HCT116 (cell line): ENCODE measurements at regions not wholly inside any gene's neighbourhood (a gene's known extent, or its start where the extent isn't known, plus 50 kb on each side); places are given as distances from the start of the nearest gene placed in this dataset.

Experiments
- ATAC-seq: fragments of 200-7000 bp; cut with Tn5 transposase; 2 replicates; pipeline ENCODE4 v1.9.1; 2020; ENCODE audit warnings: mild to moderate bottlenecking, moderate library complexity
- BruUV-seq: library from RNA; stranded (reverse); fragments of 400-500 nt; replicated peaks from 2 replicates; lab custom pipeline; 2021; lab: Mats Ljungman, UMichigan
- CTCF ChIA-PET: fragments of 300-600 bp; sonication (Branson Sonifier 250); formaldehyde crosslinking; loops from one replicate; lab custom pipeline; 2021; ENCODE audit warnings: antibody characterized with exemption; lab: Charles Lee
- POLR2A ChIA-PET: fragments of 300-600, 350-600 bp; sonication (Branson Sonifier 250); formaldehyde crosslinking; loops from one replicate; lab custom pipeline; 2021; ENCODE audit warnings: antibody characterized with exemption; lab: Charles Lee
- RAD21 ChIA-PET, 2 experiments: fragments of 300-600 bp; sonication (Branson Sonifier 250); formaldehyde crosslinking; loops; one replicate each; lab custom pipeline; 2023; ENCODE audit warnings: low total read pairs in 2 of 2; ENCODE audit not compliant: uncharacterized antibody in 2 of 2, unreplicated experiment in 2 of 2, low non-redundant PET in 1 of 2; lab: Charles Lee
- DNase-seq: peaks from one replicate; pipeline ENCODE4 v3.0.0-alpha.2; 2010; ENCODE audit warnings: low read depth, low spot score
- H2AFZ ChIP-seq: fragments of 200-600 bp; shearing (Covaris generic), sonication (generic); 2 replicates; pipeline ENCODE4 v1.6.1; 2017; ENCODE audit warnings: low read depth, mixed run types, mixed read lengths, antibody characterized with exemption, low read length; ENCODE audit not compliant: poor library complexity, severe bottlenecking
- H3K27ac ChIP-seq: 2 replicates; pipeline ENCODE4 v1.5.1; 2012; ENCODE audit warnings: low read depth, low read length
- H3K27me3 ChIP-seq: fragments of 200-600 bp; sonication (generic); 2 replicates; pipeline ENCODE4 v1.6.1; 2016; ENCODE audit warnings: mixed run types, low read length, mixed read lengths; ENCODE audit not compliant: insufficient read depth
- H3K36me3 ChIP-seq, 2 experiments: fragments of 200-500 bp in 1 of 2; fragments of 200-600 bp in 1 of 2; sonication (Bioruptor generic) in 1 of 2; sonication (generic) in 1 of 2; 2 replicates each; pipeline versions ENCODE4 v1.5.1 to v1.6.1; 2014 to 2016; ENCODE audit warnings: low read length in 2 of 2, inconsistent platforms in 1 of 2, mixed read lengths in 1 of 2, mixed run types in 1 of 2; ENCODE audit not compliant: insufficient read depth in 2 of 2, control insufficient read depth in 1 of 2
- H3K4me1 ChIP-seq, 2 experiments: fragments of 200-600 bp in 1 of 2; sonication (generic) in 1 of 2; 2 replicates each; pipeline versions ENCODE4 v1.5.1 to v1.6.1; 2012 to 2017; ENCODE audit warnings: low read length in 2 of 2, inconsistent platforms in 1 of 2, mild to moderate bottlenecking in 1 of 2, mixed read lengths in 1 of 2, mixed run types in 1 of 2, moderate library complexity in 1 of 2; ENCODE audit not compliant: insufficient read depth in 2 of 2, control insufficient read depth in 1 of 2
- H3K4me2 ChIP-seq: fragments of 200-600 bp; sonication (generic); 2 replicates; pipeline ENCODE4 v1.6.1; 2017; ENCODE audit warnings: mixed run types, low read length, mixed read lengths
- H3K4me3 ChIP-seq, 2 experiments: fragments of 200-600 bp in 1 of 2; sonication (generic) in 1 of 2; replicated peaks in 1 of 2; 2 replicates each; pipeline ENCODE4 v1.5.1; 2011 to 2016; ENCODE audit warnings: low read length in 2 of 2, control low read depth in 1 of 2, low read depth in 1 of 2, mild to moderate bottlenecking in 1 of 2, mixed read lengths in 1 of 2, mixed run types in 1 of 2
- H3K79me2 ChIP-seq: fragments of 200-600 bp; sonication (generic); 2 replicates; pipeline ENCODE4 v1.6.1; 2017; ENCODE audit warnings: mild to moderate bottlenecking, mixed run types, low read length, moderate library complexity, mixed read lengths; ENCODE audit not compliant: insufficient read depth
- H3K9ac ChIP-seq: fragments of 200-600 bp; sonication (generic); 2 replicates; pipeline ENCODE4 v1.6.1; 2016; ENCODE audit warnings: low read length, mixed read lengths
- H3K9me2 ChIP-seq: fragments of 200-600 bp; sonication (generic), shearing (Covaris generic); 2 replicates; pipeline ENCODE4 v1.6.1; 2017; ENCODE audit warnings: mixed run types, mild to moderate bottlenecking, moderate library complexity; ENCODE audit not compliant: insufficient read depth
- H3K9me3 ChIP-seq, 2 experiments: fragments of 200-500 bp in 1 of 2; fragments of 200-600 bp in 1 of 2; sonication (Bioruptor generic) in 1 of 2; sonication (generic) in 1 of 2; 2 replicates each; pipeline ENCODE4 v1.6.1; 2014 to 2017; ENCODE audit warnings: low read length in 2 of 2, mixed read lengths in 2 of 2, inconsistent platforms in 1 of 2, low read depth in 1 of 2, mild to moderate bottlenecking in 1 of 2, mixed run types in 1 of 2, moderate library complexity in 1 of 2; ENCODE audit not compliant: control insufficient read depth in 1 of 2, insufficient read depth in 1 of 2
- H4K20me1 ChIP-seq: fragments of 200-600 bp; sonication (generic), shearing (Covaris generic); 2 replicates; pipeline ENCODE4 v1.6.1; 2017; ENCODE audit warnings: mixed run types, mild to moderate bottlenecking, moderate library complexity; ENCODE audit not compliant: insufficient read depth
- EGR1 ChIP-seq: IDR thresholded peaks from 2 replicates; pipeline ENCODE4 v1.6.1; 2012; ENCODE audit warnings: low read depth
- FOSL1 ChIP-seq: IDR thresholded peaks from 2 replicates; pipeline ENCODE4 v1.6.1; 2012; ENCODE audit warnings: low read depth
- POLR2A ChIP-seq: IDR thresholded peaks from 2 replicates; pipeline ENCODE4 v1.7.0; 2011; ENCODE audit warnings: borderline replicate concordance; ENCODE audit not compliant: insufficient read depth, insufficient read length; ENCODE audit errors: extremely low read depth
- SIN3A ChIP-seq: IDR thresholded peaks from 2 replicates; pipeline ENCODE4 v1.6.1; 2012; ENCODE audit warnings: low read depth
- SP1 ChIP-seq: IDR thresholded peaks from 2 replicates; pipeline ENCODE4 v1.6.1; 2012; ENCODE audit warnings: low read depth
- SRF ChIP-seq: IDR thresholded peaks from 2 replicates; pipeline ENCODE4 v1.6.1; 2012; ENCODE audit warnings: low read depth
- TCF7L2 ChIP-seq: IDR thresholded peaks from 2 replicates; pipeline ENCODE4 v1.7.0; 2011; ENCODE audit warnings: borderline replicate concordance, inconsistent platforms; ENCODE audit not compliant: insufficient read depth, insufficient read length; ENCODE audit errors: extremely low read depth
- ZBTB33 ChIP-seq: IDR thresholded peaks from 2 replicates; pipeline ENCODE4 v1.6.1; 2011; ENCODE audit warnings: mild to moderate bottlenecking, low read length, moderate library complexity; ENCODE audit not compliant: insufficient replicate concordance; ENCODE audit errors: extremely low read depth
- ZFX ChIP-seq: fragments of 450-650 bp; IDR thresholded peaks from 2 replicates; pipeline ENCODE4 v1.6.1; 2017
- intact Hi-C: fragments of 100-400 bp; cut with micrococcal nuclease; formaldehyde crosslinking; loops from 2 replicates; pipeline ENCODE4 v1.10.0; 2022
- TF ChIP-seq, protein P1 (sequence below): IDR thresholded peaks from 2 replicates; pipeline ENCODE4 v1.6.1; 2012

- BruUV-seq, result no TSS peak
- no peak overlapping the region for H2AFZ ChIP-seq
- intact Hi-C loops, result no loop called here
- no peak overlapping the region for H3K4me3 ChIP-seq
- H3K9ac ChIP-seq, result no peak overlapping the region
- ChIA-PET CTCF (no interaction called here), POLR2A (no interaction called here), RAD21 (no interaction called here)
- no peak overlapping the region for H3K4me2 ChIP-seq
- H3K36me3 ChIP-seq, result no peaks in the 10 kb centered on the region
- H3K9me3 ChIP-seq, result no peaks in the 10 kb centered on the region
- H3K9me2 ChIP-seq, result no peaks in the 10 kb centered on the region
- no peak overlapping the region for H3K27ac ChIP-seq
- H4K20me1 ChIP-seq, result no peaks in the 10 kb centered on the region
- H3K4me1 ChIP-seq, result peaks cover 0 to 5% of the 10 kb centered on the region in 2 experiments; a peak in 1 of 4 replicates
- H3K27me3 ChIP-seq, result peaks cover 32% of the 10 kb centered on the region
- no peak for DNase-seq
- TF ChIP-seq FOSL1, result no peak
- no peak for TF ChIP-seq SP1
- TF ChIP-seq SIN3A, result no peak
- no peak for TF ChIP-seq ZBTB33
- TF ChIP-seq ZFX, result no peak
- TF ChIP-seq, protein P1, sequence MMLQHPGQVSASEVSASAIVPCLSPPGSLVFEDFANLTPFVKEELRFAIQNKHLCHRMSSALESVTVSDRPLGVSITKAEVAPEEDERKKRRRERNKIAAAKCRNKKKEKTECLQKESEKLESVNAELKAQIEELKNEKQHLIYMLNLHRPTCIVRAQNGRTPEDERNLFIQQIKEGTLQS, result no peak
- no peak for TF ChIP-seq POLR2A
- no peak for TF ChIP-seq TCF7L2
- no peak for TF ChIP-seq EGR1
- no peak for TF ChIP-seq SRF
- ATAC-seq, result no peak
- no peaks in the 10 kb centered on the region for H3K79me2 ChIP-seq
These were observed 429.2 kb downstream of the MN1 start for GRCh38 chr22:27372364-27372763.
